ENCODE measurements at regions not wholly inside any gene's neighbourhood (a gene's known extent, or its start where the extent isn't known, plus 50 kb on each side); places are given as distances from the start of the nearest gene placed in this dataset.

GRCh38 chr3:111438283-111438682, 103.7 kb upstream of the CD96 start (continued):
- no peak for TF ChIP-seq ZNF639 (CRISPR knock-in tag; conservative IDR thresholded peaks at IDR 0.05 in 1 of 2, IDR thresholded peaks at IDR 0.05 in 1 of 2)

DNA sequence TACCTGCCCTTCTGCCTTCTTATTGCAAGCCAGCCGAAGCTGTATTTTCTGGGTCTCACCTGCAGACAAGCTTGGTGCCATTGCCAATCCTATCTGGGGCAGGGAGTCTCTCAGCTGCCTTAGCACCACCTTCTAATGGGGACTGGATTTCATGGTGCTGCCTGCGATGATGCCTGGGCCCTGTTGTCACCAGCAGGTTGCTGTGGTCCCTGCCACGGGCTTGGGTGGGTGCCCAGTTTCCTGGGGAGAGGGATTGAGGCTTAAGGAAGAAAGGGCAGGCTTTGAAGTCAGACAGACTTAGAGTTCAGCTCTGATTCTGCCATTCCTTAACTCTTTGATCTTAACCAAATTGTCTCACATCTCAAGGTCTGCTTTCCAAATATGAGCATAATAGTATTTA, 87.4 kb upstream of the CD96 start:
- no peak overlapping the region for H2AFZ ChIP-seq (ENCODE audit: low read depth, low read length)
- H3K79me2 ChIP-seq (ENCODE audit: control insufficient read depth, insufficient read depth, low read length) = no peaks in the 10 kb centered on the region
- ATAC-seq (no peak), DNase-seq (ENCODE audit: extremely low read depth in 1 of 4, low spot score in 3 of 4) (no peak), FAIRE-seq (no peak)
- no peak overlapping the region for H3K4me2 ChIP-seq (ENCODE audit: insufficient read depth, low read length)
- H3K9ac ChIP-seq (ENCODE audit: insufficient read depth in 1 of 2, low read depth in 2 of 2, low read length in 2 of 2) = no peak overlapping the region
- H3K27ac ChIP-seq (ENCODE audit: extremely low read depth, low read depth, low read length) = no peak overlapping the region
- POLR2A ChIA-PET = no interaction called here
- no peaks in the 10 kb centered on the region for H3K4me1 ChIP-seq (replicated peaks in 1 of 2; ENCODE audit: control insufficient read depth in 2 of 2, insufficient read depth in 2 of 2, low read length in 2 of 2)
- H3K36me3 ChIP-seq (ENCODE audit: control insufficient read depth, insufficient read depth, low read length) = no peaks in the 10 kb centered on the region
- H3K4me3 ChIP-seq = no peak overlapping the region
- 0% methylated on average over 1 of the region's 3 CpGs for WGBS (ENCODE audit: insufficient coverage, low coverage, missing lambda C conversion rate)
- in situ Hi-C loops (cut with MboI) (no loop called here), intact Hi-C loops (cut with micrococcal nuclease) (no loop called here)
- no peaks in the 10 kb centered on the region for H4K20me1 ChIP-seq (replicated peaks; ENCODE audit: control insufficient read depth, insufficient read depth, low read length)
- no peaks in the 10 kb centered on the region for H3K9me3 ChIP-seq (replicated peaks; ENCODE audit: control insufficient read depth, insufficient read depth, low read depth, low read length)
- H3K9me1 ChIP-seq (ENCODE audit: control insufficient read depth, insufficient read depth, low read length) = no peaks in the 10 kb centered on the region
- TF ChIP-seq ZNF764 (CRISPR knock-in tag; IDR thresholded peaks at IDR 0.05; ENCODE audit: low read depth) = no peak
- TF ChIP-seq TCF15 (CRISPR knock-in tag; IDR thresholded peaks at IDR 0.05) = no peak
- TF ChIP-seq ELF4 (CRISPR knock-in tag; IDR thresholded peaks at IDR 0.05) = no peak
- no peak for TF ChIP-seq ZNF696 (CRISPR knock-in tag; conservative IDR thresholded peaks at IDR 0.05)
- TF ChIP-seq ZNF518B (CRISPR knock-in tag; IDR thresholded peaks at IDR 0.05) = no peak
- TF ChIP-seq NEUROD1 (IDR thresholded peaks at IDR 0.05; ENCODE audit: borderline replicate concordance, low read depth, low read length, partially characterized antibody) = no peak
- TF ChIP-seq ELF1 (tag; IDR thresholded peaks at IDR 0.05) = no peak
- TF ChIP-seq MECOM (CRISPR knock-in tag; IDR thresholded peaks at IDR 0.05) = no peak
- no peak for TF ChIP-seq ZBTB1 (CRISPR knock-in tag; IDR thresholded peaks at IDR 0.05; ENCODE audit: borderline replicate concordance, low read depth)
- no peak for TF ChIP-seq CBFA2T2 (conservative IDR thresholded peaks at IDR 0.05)
- TF ChIP-seq SIN3A (IDR thresholded peaks at IDR 0.05; ENCODE audit: borderline replicate concordance in 2 of 2, control insufficient read depth in 1 of 2, low read depth in 2 of 2, low read length in 2 of 2) = no peak
- no peak for TF ChIP-seq DPF2 (IDR thresholded peaks at IDR 0.05)
- no peak for TF ChIP-seq PHF20 (IDR thresholded peaks at IDR 0.05; ENCODE audit: partially characterized antibody)
- H3K27me3 ChIP-seq (ENCODE audit: control insufficient read depth in 2 of 2, insufficient read depth in 2 of 2, low read length in 2 of 2) = no peaks in the 10 kb centered on the region
- no TSS peak for BruUV-seq (replicated peaks)
- CTCF ChIA-PET (ENCODE audit: low intra/inter-chr PET ratio) = no interaction called here
